A549 (cell line): ENCODE measurements at regions not wholly inside any gene's neighbourhood (a gene's known extent, or its start where the extent isn't known, plus 50 kb on each side); places are given as distances from the start of the nearest gene placed in this dataset.

Source experiments
- ATAC-seq, 2 experiments: fragments of 200-7000 bp in 1 of 2; fragments of >200 bp in 1 of 2; cut with Nextera tagmentation in 1 of 2; cut with Tn5 transposase in 1 of 2; 3 replicates each; pipeline versions ENCODE4 v1.8.0 to v1.9.1; 2018 to 2020; ENCODE audit warnings: mild to moderate bottlenecking in 1 of 2, moderate library complexity in 1 of 2
- CTCF ChIA-PET: fragments of 300-600 bp; sonication (Branson Sonifier 250); formaldehyde crosslinking; extraction: SDS; loops from one replicate; lab custom pipeline; 2021; ENCODE audit warnings: antibody characterized with exemption, inconsistent platforms; lab: Yijun Ruan, JAX
- POLR2A ChIA-PET: fragments of 350-600 bp; formaldehyde crosslinking; extraction: SDS; loops from one replicate; lab custom pipeline; 2021; ENCODE audit warnings: antibody characterized with exemption, inconsistent platforms; lab: Yijun Ruan, JAX
- DNase-seq, 2 experiments: peaks; one replicate each; pipeline versions ENCODE4 v3.0.0 to v3.0.0-alpha.2; 2011 to 2016; ENCODE audit warnings: low read depth in 1 of 2, low spot score in 1 of 2
- FAIRE-seq: peaks from 2 replicates; lab custom pipeline; 2011; peaks lifted over from hg19 to GRCh38; lab: Jason Lieb, UNC
- H3K27ac ChIP-seq, 2 experiments: fragments of >200 bp; sonication (Bioruptor Twin); formaldehyde crosslinking; 3 replicates each; pipeline ENCODE4 v1.5.1; 2016 to 2017
- H3K4me1 ChIP-seq: fragments of >200 bp; sonication (Bioruptor Twin); formaldehyde crosslinking; 3 replicates; pipeline ENCODE4 v1.6.1; 2016
- H3K4me2 ChIP-seq: fragments of >200 bp; sonication (Bioruptor Twin); formaldehyde crosslinking; 3 replicates; pipeline ENCODE4 v1.6.1; 2016
- H3K4me3 ChIP-seq: fragments of >200 bp; sonication (Bioruptor Twin); formaldehyde crosslinking; 3 replicates; pipeline ENCODE4 v1.5.1; 2016
- H3K9me3 ChIP-seq: fragments of >200 bp; sonication (Bioruptor Twin); formaldehyde crosslinking; 3 replicates; pipeline ENCODE4 v1.6.1; 2016
- BHLHE40 ChIP-seq: IDR thresholded peaks from 2 replicates; pipeline ENCODE4 v1.6.1; 2012; ENCODE audit warnings: low read depth, low read length, inconsistent platforms
- CBX2 ChIP-seq: fragments of 200-600 bp; sonication (generic); IDR thresholded peaks from 2 replicates; pipeline ENCODE4 v1.6.1; 2016; ENCODE audit warnings: low read depth, mild to moderate bottlenecking, borderline replicate concordance
- CBX8 ChIP-seq: fragments of 200-600 bp; sonication (generic); IDR thresholded peaks from 2 replicates; pipeline ENCODE4 v1.6.1; 2016
- CHD2 ChIP-seq: fragments of 150-350 bp; IDR thresholded peaks from 2 replicates; pipeline ENCODE4 v1.6.1; 2014; ENCODE audit warnings: low read length; ENCODE audit not compliant: partially characterized antibody
- CHD4 ChIP-seq: fragments of 200-600 bp; sonication (generic); IDR thresholded peaks from 2 replicates; pipeline ENCODE4 v1.6.1; 2016; ENCODE audit warnings: antibody characterized with exemption, mild to moderate bottlenecking, borderline replicate concordance
- ESRRA ChIP-seq: fragments of 150-350 bp; IDR thresholded peaks from 2 replicates; pipeline ENCODE4 v1.6.1; 2014; ENCODE audit warnings: mild to moderate bottlenecking, low read length, borderline replicate concordance
- FOXS1 ChIP-seq: fragments of 250-450 bp; sonication (Bioruptor Pico); IDR thresholded peaks from 2 replicates; pipeline ENCODE4 v1.5.0; 2020; ENCODE audit warnings: mild to moderate bottlenecking, moderate library complexity
- GATA3 ChIP-seq: IDR thresholded peaks from 2 replicates; pipeline ENCODE4 v1.6.1; 2012; ENCODE audit warnings: borderline replicate concordance
- HES2 ChIP-seq: fragments of >200 bp; sonication (Bioruptor Twin); formaldehyde crosslinking; IDR thresholded peaks from 2 replicates; pipeline ENCODE4 v1.6.1; 2016
- HOXB13 ChIP-seq: fragments of 250-450 bp; sonication (Bioruptor Pico); IDR thresholded peaks from 2 replicates; pipeline ENCODE4 v1.5.0; 2020; ENCODE audit warnings: low read depth, mild to moderate bottlenecking, moderate library complexity
- HOXB5 ChIP-seq: fragments of 250-450 bp; sonication (Bioruptor Pico); IDR thresholded peaks from 2 replicates; pipeline ENCODE4 v1.5.0; 2020; ENCODE audit warnings: mild to moderate bottlenecking, moderate library complexity
- KDM1A ChIP-seq: fragments of 200-600 bp; sonication (generic); IDR thresholded peaks from 2 replicates; pipeline ENCODE4 v1.6.1; 2016; ENCODE audit warnings: low read depth, mild to moderate bottlenecking
- MAX ChIP-seq: IDR thresholded peaks from 2 replicates; pipeline ENCODE4 v1.6.1; 2012
- NPAS2 ChIP-seq: fragments of 250-450 bp; sonication (Bioruptor Pico); IDR thresholded peaks from 2 replicates; pipeline ENCODE4 v1.8.0; 2022; ENCODE audit warnings: mild to moderate bottlenecking, moderate library complexity, borderline replicate concordance
- PHF8 ChIP-seq: fragments of 200-600 bp; sonication (generic); IDR thresholded peaks from 2 replicates; pipeline ENCODE4 v1.6.1; 2016; ENCODE audit warnings: low read depth, mild to moderate bottlenecking, antibody characterized with exemption, moderate library complexity, borderline replicate concordance
- POLR2AphosphoS2 ChIP-seq: conservative IDR thresholded peaks from 2 replicates; pipeline ENCODE4 v1.6.1; 2012; ENCODE audit warnings: low read length, improper control_type of control experiment, inconsistent platforms
- RAD21 ChIP-seq, 2 experiments: fragments of >200 bp in 1 of 2; sonication (Bioruptor Twin) in 1 of 2; formaldehyde crosslinking in 1 of 2; IDR thresholded peaks in 1 of 2; conservative IDR thresholded peaks in 1 of 2; 2 replicates in 1 of 2; 3 replicates in 1 of 2; pipeline ENCODE4 v1.6.1; 2012 to 2018; ENCODE audit warnings: inconsistent platforms in 1 of 2
- RCOR1 ChIP-seq: fragments of 150-350 bp; IDR thresholded peaks from 2 replicates; pipeline ENCODE4 v1.6.1; 2014; ENCODE audit warnings: antibody characterized with exemption, low read length, low read depth
- REST ChIP-seq: fragments of 200-600 bp; sonication (generic); IDR thresholded peaks from 2 replicates; pipeline ENCODE4 v1.6.1; 2016; ENCODE audit warnings: antibody characterized with exemption, mild to moderate bottlenecking, moderate library complexity
- RNF2 ChIP-seq: fragments of 200-600 bp; sonication (generic); IDR thresholded peaks from 2 replicates; pipeline ENCODE4 v1.6.1; 2016; ENCODE audit warnings: low read depth, mild to moderate bottlenecking, antibody characterized with exemption, moderate library complexity, borderline replicate concordance
- SMC3 ChIP-seq: fragments of >200 bp; sonication (Bioruptor Twin); formaldehyde crosslinking; IDR thresholded peaks from 3 replicates; pipeline ENCODE4 v1.6.1; 2018; ENCODE audit warnings: inconsistent platforms
- TFCP2L1 ChIP-seq: fragments of 250-450 bp; sonication (Bioruptor Pico); IDR thresholded peaks from 2 replicates; pipeline ENCODE4 v1.5.0; 2021; ENCODE audit warnings: mild to moderate bottlenecking
- USF2 ChIP-seq: fragments of 450-650 bp; IDR thresholded peaks from 2 replicates; pipeline ENCODE4 v1.6.1; 2014; ENCODE audit warnings: antibody characterized with exemption
- WGBS: methylation state at CpG from one replicate; pipeline ENCODE4 v1.1.6; 2017; ENCODE audit errors: missing lambda C conversion rate; 5-methylcytosine and 5-hydroxymethylcytosine counted together
- TF ChIP-seq, protein P1 (sequence below): IDR thresholded peaks from 2 replicates; pipeline ENCODE4 v1.6.1; 2012; ENCODE audit warnings: low read depth, borderline replicate concordance

DNA sequence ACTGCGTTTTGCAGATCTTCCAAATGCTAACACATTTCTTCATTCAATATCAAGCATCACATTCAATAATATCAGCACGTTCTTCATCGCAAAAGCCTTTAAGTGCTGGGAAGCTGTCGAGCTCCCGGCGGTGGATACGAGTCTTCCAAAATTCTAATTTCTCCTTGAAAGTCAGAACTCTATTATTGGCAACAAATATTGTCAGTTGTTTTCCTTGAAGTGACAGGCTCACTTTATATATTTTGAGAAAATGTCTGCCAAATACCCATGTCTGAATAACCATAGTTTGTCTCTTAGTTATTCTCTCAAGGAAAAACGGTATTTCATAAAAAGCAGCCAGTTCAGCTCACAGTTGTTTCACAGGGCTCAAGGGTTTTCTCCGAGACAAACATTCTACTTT, 226.2 kb upstream of the C1orf174 start:
- no peak for ATAC-seq
- no peaks in the 10 kb centered on the region for H3K9me3 ChIP-seq
- H3K4me1 ChIP-seq = no peaks in the 10 kb centered on the region
- WGBS = 57% methylated on average over 9 of the region's 9 CpGs
- ChIA-PET CTCF (no interaction called here), POLR2A (no interaction called here)
- no peak overlapping the region for H3K4me2 ChIP-seq
- H3K27ac ChIP-seq = no peak overlapping the region
- no peak for FAIRE-seq
- H3K4me3 ChIP-seq = no peak overlapping the region
- DNase-seq = no peak
- TF ChIP-seq NPAS2 (CRISPR knock-in tag) (no peak), CBX2 (no peak), HES2 (no peak)

- no peaks in the 10 kb centered on the region for H3K4me1 ChIP-seq
- no peak for DNase-seq
- POLR2A ChIA-PET = no interaction called here
- H3K4me2 ChIP-seq = no peak overlapping the region
- ATAC-seq = no peak
- WGBS = 55% methylated on average over 19 of the region's 20 CpGs
- H3K4me3 ChIP-seq = no peak overlapping the region
- H3K9me3 ChIP-seq = no peaks in the 10 kb centered on the region
- CTCF ChIA-PET = no interaction called here
- TF ChIP-seq POLR2AphosphoS2 (no peak), CHD4 (no peak), CBX8 (no peak), PHF8 (no peak)
- no peak overlapping the region for H3K27ac ChIP-seq
- FAIRE-seq = no peak
Measured at GRCh38 chr1:4126731-4127591, 226.9 kb upstream of the C1orf174 start.

- DNase-seq = no peak
- no peak for TF ChIP-seq CHD4
- no peak for TF ChIP-seq ESRRA
- no peak for TF ChIP-seq PHF8
- TF ChIP-seq, protein P1, sequence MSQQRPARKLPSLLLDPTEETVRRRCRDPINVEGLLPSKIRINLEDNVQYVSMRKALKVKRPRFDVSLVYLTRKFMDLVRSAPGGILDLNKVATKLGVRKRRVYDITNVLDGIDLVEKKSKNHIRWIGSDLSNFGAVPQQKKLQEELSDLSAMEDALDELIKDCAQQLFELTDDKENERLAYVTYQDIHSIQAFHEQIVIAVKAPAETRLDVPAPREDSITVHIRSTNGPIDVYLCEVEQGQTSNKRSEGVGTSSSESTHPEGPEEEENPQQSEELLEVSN = no peak
- TF ChIP-seq HOXB13 (CRISPR knock-in tag) = no peak
- TF ChIP-seq GATA3 = no peak
- no peak for TF ChIP-seq BHLHE40
- no peak for TF ChIP-seq CHD2
- TF ChIP-seq KDM1A = no peak
- no peak for TF ChIP-seq RAD21 (conservative IDR thresholded peaks at IDR 0.05 in 1 of 2, IDR thresholded peaks at IDR 0.05 in 1 of 2)
- Histone ChIP-seq H3K4me2 (no peak overlapping the region), H3K4me3 (no peak overlapping the region), H3K9me3 (no peaks in the 10 kb centered on the region), H3K27ac (no peak overlapping the region), H3K4me1 (no peaks in the 10 kb centered on the region)
- ChIA-PET CTCF (no interaction called here), POLR2A (no interaction called here)
- ATAC-seq = no peak
- FAIRE-seq = no peak
- WGBS = 43% methylated on average over 22 of the region's 23 CpGs
Measured at GRCh38 chr1:4127592-4128140, 227.6 kb upstream of the C1orf174 start.

DNA sequence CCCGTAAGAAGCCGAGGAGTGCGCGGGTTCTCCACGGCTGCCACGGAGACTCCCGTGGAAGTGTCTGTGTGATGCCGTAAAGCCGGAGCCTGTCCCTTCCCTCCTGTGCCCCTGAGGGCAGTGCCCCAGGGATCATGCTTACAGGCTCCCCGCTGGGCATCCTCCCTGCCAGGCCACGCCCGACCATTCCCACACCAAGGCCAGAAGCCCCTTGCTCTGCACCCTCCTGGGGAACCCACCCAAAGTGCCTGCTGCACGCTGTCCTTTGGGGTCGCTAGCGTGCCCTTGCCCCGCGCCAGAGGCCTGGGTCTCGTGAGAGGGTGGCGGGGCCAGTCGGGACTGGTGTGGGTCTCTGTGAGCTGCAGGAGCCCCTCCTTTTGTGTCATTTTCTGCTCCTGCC, 228.5 kb upstream of the C1orf174 start:
- H3K9me3 ChIP-seq = no peaks in the 10 kb centered on the region
- DNase-seq = no peak
- WGBS = 67% methylated on average over 9 of the region's 20 CpGs
- H3K4me3 ChIP-seq = no peak overlapping the region
- no peak overlapping the region for H3K27ac ChIP-seq
- no peaks in the 10 kb centered on the region for H3K4me1 ChIP-seq
- FAIRE-seq = no peak
- no peak overlapping the region for H3K4me2 ChIP-seq
- ATAC-seq = no peak
- ChIA-PET POLR2A (no interaction called here), CTCF (no interaction called here)
- no peak for TF ChIP-seq MAX
- TF ChIP-seq FOXS1 (CRISPR knock-in tag) = no peak
- TF ChIP-seq REST = no peak
- TF ChIP-seq CHD4 = no peak
- TF ChIP-seq HOXB5 (CRISPR knock-in tag) = no peak
- no peak for TF ChIP-seq SMC3
- no peak for TF ChIP-seq PHF8
- no peak for TF ChIP-seq TFCP2L1 (CRISPR knock-in tag)
- TF ChIP-seq RCOR1 = no peak
- TF ChIP-seq BHLHE40 = no peak
- TF ChIP-seq USF2 = no peak
- no peak for TF ChIP-seq RNF2
